ENCODE measurements at regions not wholly inside any gene's neighbourhood (a gene's known extent, or its start where the extent isn't known, plus 50 kb on each side); places are given as distances from the start of the nearest gene placed in this dataset.

- FAIRE-seq = no peak
- TF ChIP-seq POLR2A (IDR thresholded peaks at IDR 0.05; ENCODE audit: low read depth, low read length) (no peak), POLR2AphosphoS5 (IDR thresholded peaks at IDR 0.05; ENCODE audit: low read depth, low read length) (no peak), PAX5 (IDR thresholded peaks at IDR 0.05; ENCODE audit: insufficient read depth, low read length, severe bottlenecking) (no peak), TAF1 (IDR thresholded peaks at IDR 0.05; ENCODE audit: low read depth, low read length) (no peak), SPI1 (IDR thresholded peaks at IDR 0.05; ENCODE audit: low read depth, low read length) (no peak), POU2F2 (IDR thresholded peaks at IDR 0.05; ENCODE audit: low read depth, low read length) (no peak)
These were observed 52.9 kb upstream of the SHH start for GRCh38 chr7:155864991-155865690.

GRCh38 chr7:155864271-155864985, 52.2 kb upstream of the SHH start:
- TF ChIP-seq POLR2A (IDR thresholded peaks at IDR 0.05; ENCODE audit: low read depth, low read length) (no peak), PAX5 (IDR thresholded peaks at IDR 0.05; ENCODE audit: insufficient read depth, low read length, severe bottlenecking) (no peak), TAF1 (IDR thresholded peaks at IDR 0.05; ENCODE audit: low read depth, low read length) (no peak), SPI1 (IDR thresholded peaks at IDR 0.05; ENCODE audit: low read depth, low read length) (no peak), POU2F2 (IDR thresholded peaks at IDR 0.05; ENCODE audit: low read depth, low read length) (no peak), POLR2AphosphoS5 (IDR thresholded peaks at IDR 0.05; ENCODE audit: low read depth, low read length) (no peak)
- no peak for DNase-seq (ENCODE audit: insufficient read length, low spot score)
- no peak for FAIRE-seq

More at GRCh38 chr7:155864991-155865690, 52.9 kb upstream of the SHH start:
- DNase-seq (ENCODE audit: insufficient read length, low spot score) = no peak

GRCh38 chr7:155863721-155864151, 51.5 kb upstream of the SHH start:
- TF ChIP-seq POLR2A (IDR thresholded peaks at IDR 0.05; ENCODE audit: low read depth, low read length) = no peak
- DNase-seq (ENCODE audit: insufficient read length, low spot score) (no peak), FAIRE-seq (no peak)

DNA sequence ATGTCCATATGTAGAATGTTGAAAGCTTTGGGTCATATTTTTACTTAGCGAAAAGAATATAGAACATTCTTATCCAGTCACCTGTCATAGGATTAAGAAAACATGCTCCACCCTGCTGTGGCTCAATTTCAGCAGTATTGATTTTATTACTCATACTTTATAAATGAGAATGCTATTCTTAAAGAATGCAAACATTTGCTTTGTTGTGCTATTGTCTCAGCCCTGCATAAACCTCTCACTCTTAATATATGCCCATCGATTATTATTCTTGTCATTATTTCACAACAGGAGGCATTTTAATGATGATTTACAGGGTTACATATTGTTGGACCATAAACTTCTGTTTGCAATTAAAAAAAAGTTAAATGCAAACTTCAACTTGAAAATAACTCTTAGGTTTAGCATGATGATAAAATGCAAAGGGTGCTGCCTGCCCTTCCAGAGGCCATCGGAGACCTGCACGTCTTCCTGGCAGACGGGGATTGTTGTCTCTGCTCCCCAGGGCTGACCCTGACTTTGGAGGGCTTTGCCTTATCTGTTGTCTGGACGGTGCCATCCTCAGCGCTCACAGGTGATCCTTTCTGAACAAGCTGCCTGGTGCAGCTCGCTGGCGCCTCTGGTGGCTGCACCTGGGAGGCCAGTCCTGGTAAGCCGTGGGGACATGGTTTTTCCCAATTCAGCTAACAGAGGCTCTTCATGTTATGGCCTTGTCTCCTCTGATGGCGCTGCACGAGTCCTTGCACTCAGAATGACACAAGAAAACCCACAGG, 50.0 kb upstream of the SHH start:
- TF ChIP-seq TAF1 (IDR thresholded peaks at IDR 0.05; ENCODE audit: low read depth, low read length) (no peak), POLR2A (IDR thresholded peaks at IDR 0.05; ENCODE audit: low read depth, low read length) (no peak), PAX5 (IDR thresholded peaks at IDR 0.05; ENCODE audit: insufficient read depth, low read length, severe bottlenecking) (no peak), POLR2AphosphoS5 (IDR thresholded peaks at IDR 0.05; ENCODE audit: low read depth, low read length) (no peak), POU2F2 (IDR thresholded peaks at IDR 0.05; ENCODE audit: low read depth, low read length) (no peak), SPI1 (IDR thresholded peaks at IDR 0.05; ENCODE audit: low read depth, low read length) (no peak)
- FAIRE-seq (no peak), DNase-seq (ENCODE audit: insufficient read length, low spot score) (no peak)
